GM21717 (cell line): ENCODE measurements at regions not wholly inside any gene's neighbourhood (a gene's known extent, or its start where the extent isn't known, plus 50 kb on each side); places are given as distances from the start of the nearest gene placed in this dataset.

Source experiments
- ATAC-seq: cut with Tn5 transposase; IDR thresholded peaks from one replicate; pipeline ENCODE4 v1.9.1; 2021; ENCODE audit warnings: mild to moderate bottlenecking, moderate library complexity; ENCODE audit not compliant: unreplicated experiment

- no peak for ATAC-seq
Measured at GRCh38 chr2:155830351-155830750, 502.2 kb downstream of the NR4A2 start.

DNA sequence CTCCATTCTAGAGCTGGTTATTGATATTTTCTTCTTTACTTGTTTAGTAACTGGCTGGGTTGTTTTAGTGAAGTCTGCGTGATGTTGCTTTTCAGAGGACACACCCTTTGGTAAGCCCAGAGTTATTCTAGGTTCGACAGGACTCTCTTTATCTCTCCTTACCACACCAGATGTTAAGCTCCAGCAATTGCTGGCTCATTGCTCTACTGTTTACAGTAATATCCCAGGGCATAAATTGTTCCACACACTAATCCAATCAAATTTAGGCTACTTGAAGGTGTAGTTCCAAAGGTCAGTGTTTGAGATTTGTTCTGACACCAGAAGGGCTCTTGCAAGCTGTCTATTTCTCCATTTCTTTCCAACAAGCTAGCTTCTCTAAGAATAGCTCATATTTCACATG lies 506.6 kb downstream of the NR4A2 start:
- no peak for ATAC-seq

DNA sequence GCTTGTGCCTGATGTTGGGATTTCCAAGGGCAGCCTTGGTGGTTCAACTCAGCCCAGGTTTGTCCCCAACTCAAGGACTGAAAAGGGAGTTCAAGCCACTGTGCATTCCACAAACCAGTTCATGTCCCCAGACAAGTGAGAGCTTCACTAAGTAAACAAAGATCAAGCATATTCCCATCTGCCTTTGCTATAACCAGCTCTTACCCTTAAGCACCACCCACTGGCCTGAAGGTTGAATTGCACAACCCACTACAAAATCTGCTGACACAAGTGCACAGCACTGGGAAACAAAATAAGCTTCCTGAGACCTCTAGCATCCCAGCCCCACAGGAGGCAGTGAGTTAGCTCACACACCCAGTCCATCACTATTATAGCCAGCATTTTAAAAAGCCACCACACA lies 516.7 kb downstream of the NR4A2 start:
- peak; percentile 94 for ATAC-seq

GRCh38 chr2:155815275-155815674 lies 517.2 kb downstream of the NR4A2 start:
- peak; percentile 14 for ATAC-seq

DNA sequence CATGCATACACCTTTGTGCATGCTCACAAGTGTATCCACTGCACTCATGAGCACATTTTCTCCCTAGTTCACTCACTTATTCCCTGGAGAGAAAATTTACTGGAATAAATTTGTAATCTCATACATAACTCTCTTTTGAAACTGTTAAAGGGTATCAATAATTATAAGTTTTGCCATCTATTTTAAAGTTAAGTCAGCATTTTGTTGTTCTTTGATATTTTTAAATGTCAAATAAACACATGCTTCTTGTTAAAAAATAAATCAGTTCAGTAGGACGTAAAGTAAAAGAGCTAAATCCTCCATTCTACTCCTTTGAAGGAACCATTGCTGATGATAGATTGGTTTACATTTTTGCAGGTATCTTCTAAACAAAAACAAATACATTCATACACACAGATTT lies 522.1 kb downstream of the NR4A2 start:
- ATAC-seq, result no peak

DNA sequence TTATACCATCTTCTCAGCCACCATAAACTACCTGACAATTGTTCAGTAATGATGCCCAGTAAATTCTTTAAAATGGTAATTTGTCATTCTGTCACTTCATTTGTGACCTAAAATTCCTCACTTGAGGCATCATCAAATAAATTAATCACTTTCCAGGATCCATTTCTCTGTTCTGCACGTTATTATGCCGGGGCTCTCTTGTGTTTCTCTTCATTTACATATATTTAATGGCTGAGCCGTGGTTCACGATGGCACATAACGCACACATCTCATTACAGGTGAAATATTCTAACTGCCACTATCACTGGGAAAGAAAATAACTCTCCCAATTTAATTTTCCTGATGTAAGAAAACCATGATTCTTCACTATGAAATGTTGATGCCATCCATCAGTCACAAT lies 529.6 kb downstream of the NR4A2 start:
- ATAC-seq, result no peak

DNA sequence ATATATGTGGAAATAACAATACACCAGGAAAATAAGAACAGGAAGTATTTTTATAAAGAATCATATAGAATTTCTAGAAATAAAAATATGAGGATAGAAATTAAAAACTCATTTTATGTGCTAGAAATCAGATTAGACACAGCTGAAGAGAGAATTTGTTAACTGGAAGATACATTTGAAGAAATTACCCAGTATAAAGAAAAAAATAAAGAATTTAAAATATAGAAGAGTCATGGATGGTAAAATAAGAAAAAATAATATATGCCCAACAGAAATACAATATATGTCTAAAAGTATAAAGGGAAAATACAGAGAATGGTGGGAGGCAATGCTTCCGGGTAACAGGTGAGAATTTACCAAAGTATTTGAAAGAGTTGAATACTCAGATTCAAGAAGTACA lies 539.9 kb downstream of the NR4A2 start:
- no peak for ATAC-seq

GRCh38 chr2:155770516-155770915 lies 562.0 kb downstream of the NR4A2 start:
- no peak for ATAC-seq

- ATAC-seq, result no peak
Measured at GRCh38 chr2:155766342-155767115, 566.0 kb downstream of the NR4A2 start.

DNA sequence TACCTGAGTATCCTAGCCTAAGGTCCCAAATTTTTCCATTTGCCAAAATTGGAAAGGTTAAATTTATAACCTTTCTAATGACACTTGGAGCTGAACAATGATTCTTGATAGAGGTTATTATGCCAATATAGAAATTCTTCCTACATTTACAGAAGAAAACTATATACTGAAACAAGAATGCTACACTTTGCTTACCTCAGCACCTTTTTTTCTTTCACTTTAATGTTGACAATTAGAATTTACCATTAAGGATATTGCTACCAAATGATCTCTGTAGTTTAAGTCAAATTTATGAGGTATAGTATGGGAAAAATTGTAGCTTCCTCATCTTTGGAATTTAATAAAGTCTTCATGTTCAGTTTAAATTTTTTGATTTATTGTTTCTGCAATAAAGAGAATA lies 577.0 kb downstream of the NR4A2 start:
- ATAC-seq, result no peak

DNA sequence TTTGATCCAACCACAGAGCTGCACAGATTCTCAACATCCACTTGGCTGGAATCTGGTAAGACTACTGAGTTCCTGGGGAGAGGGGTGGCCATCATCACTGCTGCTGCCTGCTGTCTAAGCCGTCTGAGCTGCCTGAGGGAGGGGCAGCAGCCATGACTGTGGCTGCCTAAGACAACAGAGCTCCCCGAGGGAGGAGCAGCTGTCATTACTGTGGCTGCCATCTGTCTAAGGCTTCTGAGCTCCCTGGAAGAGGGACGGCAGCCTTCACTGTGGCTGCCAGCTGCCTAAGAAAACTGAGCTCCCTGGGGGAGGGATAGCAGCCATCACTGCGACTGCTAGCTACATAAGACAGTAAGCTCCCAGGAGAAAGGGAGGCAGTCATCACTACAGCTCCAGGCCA lies 584.4 kb downstream of the NR4A2 start:
- no peak for ATAC-seq

GRCh38 chr2:155747531-155747930 lies 585.0 kb downstream of the NR4A2 start:
- ATAC-seq, result peak; percentile 86

- no peak for ATAC-seq
Measured at GRCh38 chr2:155733091-155733853, 599.2 kb downstream of the NR4A2 start.

GRCh38 chr2:155730804-155731203 lies 601.7 kb downstream of the NR4A2 start:
- ATAC-seq, result no peak

- ATAC-seq, result no peak
Measured at GRCh38 chr2:155727187-155727895, 605.2 kb downstream of the NR4A2 start.

GRCh38 chr2:155722290-155722689 lies 610.2 kb downstream of the NR4A2 start:
- no peak for ATAC-seq

DNA sequence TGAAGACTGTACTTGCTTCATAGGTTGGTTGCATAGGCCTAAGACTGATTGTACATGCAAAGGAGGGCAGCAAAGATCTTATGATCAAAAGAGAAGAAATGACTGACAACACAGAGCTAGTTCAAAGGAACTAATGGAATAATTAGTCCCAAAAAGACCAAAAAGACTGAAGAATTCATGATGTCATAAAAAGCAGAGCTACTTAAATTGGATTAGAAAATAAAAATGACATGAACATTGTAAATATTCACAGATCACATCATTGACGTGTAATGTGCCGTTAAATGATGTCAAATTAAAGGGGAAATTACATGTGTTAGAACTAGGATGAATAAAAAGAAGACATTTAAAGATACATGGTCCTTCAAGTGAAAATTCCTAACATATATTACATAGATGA lies 616.8 kb downstream of the NR4A2 start:
- ATAC-seq, result no peak

DNA sequence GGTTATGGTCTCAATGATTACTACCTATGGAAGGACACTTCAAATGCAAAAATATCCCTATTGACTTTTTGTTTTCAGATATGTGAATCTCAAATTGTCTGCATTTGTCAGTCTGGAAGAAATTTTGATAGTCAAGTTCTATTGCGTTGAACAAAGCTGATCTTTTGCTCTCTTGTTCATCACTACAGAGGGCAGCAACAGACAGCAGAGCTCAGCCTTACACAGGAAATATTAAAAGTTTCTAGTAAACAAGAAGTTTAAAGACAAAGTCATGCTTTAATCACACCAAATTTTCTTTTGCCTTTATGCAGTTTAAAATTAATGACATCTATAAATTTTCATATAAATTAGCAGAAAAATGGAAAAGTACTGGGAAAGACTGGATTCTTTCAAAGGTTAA lies 617.5 kb downstream of the NR4A2 start:
- no peak for ATAC-seq

- ATAC-seq, result no peak
Measured at GRCh38 chr2:155708071-155708470, 624.5 kb downstream of the NR4A2 start.

- no peak for ATAC-seq
Measured at GRCh38 chr2:155703917-155704316, 628.6 kb downstream of the NR4A2 start.

- ATAC-seq, result no peak
Measured at GRCh38 chr2:155703048-155703447, 629.5 kb downstream of the NR4A2 start.

DNA sequence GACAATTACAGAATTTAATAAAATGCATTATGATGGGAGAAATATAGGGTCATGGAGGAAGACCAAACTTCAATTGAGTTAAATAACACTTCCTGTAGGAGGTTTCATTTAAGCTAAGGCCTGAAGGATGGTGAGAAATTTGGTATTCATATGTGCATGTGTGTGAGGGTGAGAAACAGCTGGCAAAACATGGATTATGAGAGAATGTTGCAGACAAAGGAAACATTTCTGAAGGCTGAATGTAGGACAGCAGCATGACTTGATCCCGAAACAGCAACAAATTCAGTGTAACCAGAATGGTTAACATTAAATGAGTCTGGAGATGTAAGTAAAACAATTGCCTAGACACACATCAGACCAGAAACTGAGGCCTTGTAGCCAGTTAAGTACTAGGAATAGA lies 630.8 kb downstream of the NR4A2 start:
- ATAC-seq, result no peak
